Upper lobe of left lung (tissue), 4 donors: ENCODE measurements at regions not wholly inside any gene's neighbourhood (a gene's known extent, or its start where the extent isn't known, plus 50 kb on each side); places are given as distances from the start of the nearest gene placed in this dataset.

ENCODE experiments used
- CTCF ChIP-seq, 6 experiments: fragments of 450-650 bp in 4 of 6; fragments of 200-600 bp in 2 of 6; sonication (generic) in 2 of 6; IDR thresholded peaks; one replicate each; pipeline ENCODE4 v1.5.1; 2016 to 2019; ENCODE audit warnings: antibody characterized with exemption in 6 of 6
- POLR2AphosphoS5 ChIP-seq, 2 donors: sonication (generic); formaldehyde crosslinking; IDR thresholded peaks; one replicate each; pipeline ENCODE4 v1.5.1; 2017; ENCODE audit warnings: antibody characterized with exemption in 2 of 2

GRCh38 chr2:16565481-16565880, 100.2 kb downstream of the CYRIA start:
- no peak for TF ChIP-seq CTCF (IDR thresholded peaks at IDR 0.05)
- TF ChIP-seq POLR2AphosphoS5 (IDR thresholded peaks at IDR 0.05), result no peak
